ENCODE measurements at regions not wholly inside any gene's neighbourhood (a gene's known extent, or its start where the extent isn't known, plus 50 kb on each side); places are given as distances from the start of the nearest gene placed in this dataset.

DNA sequence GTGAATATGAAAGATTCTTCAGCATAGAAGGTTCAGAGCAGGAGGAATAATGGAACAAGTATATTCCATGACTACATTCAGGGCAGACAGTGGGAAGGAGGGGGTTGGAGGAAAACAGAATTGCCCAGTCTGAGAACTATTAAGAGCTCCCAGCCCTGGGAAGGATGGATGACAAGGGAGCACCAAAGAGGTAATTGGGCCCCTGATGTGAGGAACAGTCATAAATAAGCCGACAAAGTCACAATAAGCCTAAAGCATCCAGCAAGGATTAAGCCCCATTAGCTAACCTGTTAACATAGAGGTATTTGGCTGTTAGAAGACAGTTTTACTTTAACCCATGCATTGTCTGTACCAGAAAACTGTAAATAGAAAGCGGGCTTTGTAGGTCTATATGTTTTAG, 348.7 kb upstream of the SEMA6A start:
- dilution Hi-C loops (cut with MboI; ENCODE audit: extremely low pct_ligation_motif_present, low sequenced_read_pairs), result no loop called here
- Histone ChIP-seq H3K9ac (replicated peaks; ENCODE audit: extremely low read depth, insufficient read depth, low read length) (no peak overlapping the region), H3K9me3 (replicated peaks; ENCODE audit: control insufficient read depth, insufficient read depth, low read length) (peaks cover 2% of the 10 kb centered on the region), H3K4me1 (ENCODE audit: control insufficient read depth, extremely low read depth, insufficient read depth, low read length) (no peaks in the 10 kb centered on the region), H3K4me2 (ENCODE audit: insufficient read depth, low read length) (no peak overlapping the region), H4K20me1 (replicated peaks; ENCODE audit: control insufficient read depth, extremely low read depth, insufficient read depth, low read length) (no peaks in the 10 kb centered on the region), H3K4me3 (replicated peaks in 1 of 3; ENCODE audit: insufficient read depth in 1 of 3, low read depth in 1 of 3, low read length in 3 of 3) (no peak overlapping the region), H3K79me2 (ENCODE audit: control insufficient read depth, insufficient read depth, low read length) (no peaks in the 10 kb centered on the region), H3K27ac (ENCODE audit: insufficient read depth, low read depth, low read length) (no peak overlapping the region), H2AFZ (ENCODE audit: low read depth, low read length) (no peak overlapping the region), H3K27me3 (ENCODE audit: control insufficient read depth in 2 of 2, insufficient read depth in 2 of 2, low read length in 2 of 2) (no peaks in the 10 kb centered on the region), H3K9me1 (replicated peaks; ENCODE audit: control insufficient read depth, extremely low read depth, insufficient read depth, low read length) (no peaks in the 10 kb centered on the region), H3K36me3 (ENCODE audit: control insufficient read depth in 2 of 2, extremely low read depth in 1 of 2, insufficient read depth in 2 of 2, low read length in 2 of 2) (no peaks in the 10 kb centered on the region)
- intact Hi-C loops (cut with micrococcal nuclease), result no loop called here
- FAIRE-seq (no peak), DNase-seq (ENCODE audit: low read depth, low spot score) (no peak)
- CTCF ChIA-PET, result no interaction called here
- POLR2A ChIA-PET, result no interaction called here
- no TSS peak for BruUV-seq (replicated peaks)
- TF ChIP-seq GATA2 (IDR thresholded peaks at IDR 0.05; ENCODE audit: insufficient read depth, insufficient read length, low read depth, low read length), result no peak
- TF ChIP-seq EZH2 (IDR thresholded peaks at IDR 0.05; ENCODE audit: borderline replicate concordance, low read depth, low read length, severe bottlenecking), result no peak
- TF ChIP-seq JUN (IDR thresholded peaks at IDR 0.05; ENCODE audit: borderline replicate concordance, insufficient read depth, insufficient read length, low read depth), result no peak
- TF ChIP-seq, protein P1, sequence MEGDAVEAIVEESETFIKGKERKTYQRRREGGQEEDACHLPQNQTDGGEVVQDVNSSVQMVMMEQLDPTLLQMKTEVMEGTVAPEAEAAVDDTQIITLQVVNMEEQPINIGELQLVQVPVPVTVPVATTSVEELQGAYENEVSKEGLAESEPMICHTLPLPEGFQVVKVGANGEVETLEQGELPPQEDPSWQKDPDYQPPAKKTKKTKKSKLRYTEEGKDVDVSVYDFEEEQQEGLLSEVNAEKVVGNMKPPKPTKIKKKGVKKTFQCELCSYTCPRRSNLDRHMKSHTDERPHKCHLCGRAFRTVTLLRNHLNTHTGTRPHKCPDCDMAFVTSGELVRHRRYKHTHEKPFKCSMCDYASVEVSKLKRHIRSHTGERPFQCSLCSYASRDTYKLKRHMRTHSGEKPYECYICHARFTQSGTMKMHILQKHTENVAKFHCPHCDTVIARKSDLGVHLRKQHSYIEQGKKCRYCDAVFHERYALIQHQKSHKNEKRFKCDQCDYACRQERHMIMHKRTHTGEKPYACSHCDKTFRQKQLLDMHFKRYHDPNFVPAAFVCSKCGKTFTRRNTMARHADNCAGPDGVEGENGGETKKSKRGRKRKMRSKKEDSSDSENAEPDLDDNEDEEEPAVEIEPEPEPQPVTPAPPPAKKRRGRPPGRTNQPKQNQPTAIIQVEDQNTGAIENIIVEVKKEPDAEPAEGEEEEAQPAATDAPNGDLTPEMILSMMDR (IDR thresholded peaks at IDR 0.05; ENCODE audit: extremely low read depth in 1 of 2, insufficient read depth in 1 of 2, low read depth in 1 of 2, low read length in 2 of 2), result no peak
- TF ChIP-seq FOS (IDR thresholded peaks at IDR 0.05; ENCODE audit: borderline replicate concordance, insufficient read depth, low read length), result no peak
- TF ChIP-seq POLR2A (IDR thresholded peaks at IDR 0.05; ENCODE audit: low read depth, low read length), result no peak
- TF ChIP-seq, protein P2, sequence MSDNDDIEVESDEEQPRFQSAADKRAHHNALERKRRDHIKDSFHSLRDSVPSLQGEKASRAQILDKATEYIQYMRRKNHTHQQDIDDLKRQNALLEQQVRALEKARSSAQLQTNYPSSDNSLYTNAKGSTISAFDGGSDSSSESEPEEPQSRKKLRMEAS (IDR thresholded peaks at IDR 0.05; ENCODE audit: insufficient read depth, insufficient read length), result no peak
- TF ChIP-seq MYC (IDR thresholded peaks at IDR 0.05; ENCODE audit: low read depth, low read length), result no peak
